ENCODE measurements at regions not wholly inside any gene's neighbourhood (a gene's known extent, or its start where the extent isn't known, plus 50 kb on each side); places are given as distances from the start of the nearest gene placed in this dataset.

- ATAC-seq: no peak
- H2AFZ ChIP-seq (ENCODE audit: low read depth, low read length, poor library complexity, severe bottlenecking): no peak overlapping the region
- intact Hi-C loops (cut with micrococcal nuclease): no loop called here
- TF ChIP-seq CBX3 (IDR thresholded peaks at IDR 0.05; ENCODE audit: low read depth): no peak
- TF ChIP-seq CTCF (IDR thresholded peaks at IDR 0.05 in 2 of 3, conservative IDR thresholded peaks at IDR 0.05 in 1 of 3; ENCODE audit: borderline replicate concordance in 1 of 3, insufficient read depth in 1 of 3, low read depth in 2 of 3, low read length in 2 of 3): no peak
- no peak for TF ChIP-seq SP1 (IDR thresholded peaks at IDR 0.05; ENCODE audit: low read depth)
- TF ChIP-seq ATF3 (IDR thresholded peaks at IDR 0.05): no peak
- TF ChIP-seq SIN3A (IDR thresholded peaks at IDR 0.05; ENCODE audit: low read depth): no peak
- TF ChIP-seq ZFX (IDR thresholded peaks at IDR 0.05): no peak
- TF ChIP-seq MAX (IDR thresholded peaks at IDR 0.05): no peak
- TF ChIP-seq POLR2A (IDR thresholded peaks at IDR 0.05; ENCODE audit: borderline replicate concordance, extremely low read depth, insufficient read depth, insufficient read length): no peak
- TF ChIP-seq EGR1 (IDR thresholded peaks at IDR 0.05; ENCODE audit: low read depth): no peak
- no peak for TF ChIP-seq TCF7L2 (IDR thresholded peaks at IDR 0.05; ENCODE audit: borderline replicate concordance, extremely low read depth, insufficient read depth, insufficient read length)
- no peak for TF ChIP-seq YY1 (IDR thresholded peaks at IDR 0.05; ENCODE audit: extremely low read depth, insufficient replicate concordance, low read depth, low read length)
- TF ChIP-seq SRF (IDR thresholded peaks at IDR 0.05; ENCODE audit: low read depth): no peak
- TF ChIP-seq ZBTB33 (IDR thresholded peaks at IDR 0.05; ENCODE audit: extremely low read depth, insufficient replicate concordance, low read length): no peak
- TF ChIP-seq ELF1 (IDR thresholded peaks at IDR 0.05; ENCODE audit: borderline replicate concordance, low read depth): no peak
- POLR2A ChIA-PET: no interaction called here
- H3K79me2 ChIP-seq (ENCODE audit: insufficient read depth, low read length): no peaks in the 10 kb centered on the region
- H3K9ac ChIP-seq (ENCODE audit: low read length): no peak overlapping the region
- no TSS peak for BruUV-seq (replicated peaks)
- CTCF ChIA-PET: no interaction called here
- H3K9me2 ChIP-seq (ENCODE audit: insufficient read depth): no peaks in the 10 kb centered on the region
- H3K27ac ChIP-seq (ENCODE audit: low read depth, low read length): no peak overlapping the region
- H3K4me3 ChIP-seq (replicated peaks in 1 of 2; ENCODE audit: low read depth in 1 of 2, low read length in 2 of 2): no peak overlapping the region
- no peaks in the 10 kb centered on the region for H3K4me1 ChIP-seq (ENCODE audit: control insufficient read depth in 1 of 2, insufficient read depth in 2 of 2, low read length in 2 of 2)
- no peaks in the 10 kb centered on the region for H3K36me3 ChIP-seq (ENCODE audit: control insufficient read depth in 1 of 2, insufficient read depth in 2 of 2, low read length in 2 of 2)
- DNase-seq (ENCODE audit: low read depth, low spot score): no peak
- RAD21 ChIA-PET (ENCODE audit: low non-redundant PET in 1 of 2, low total read pairs in 2 of 2, uncharacterized antibody in 2 of 2, unreplicated experiment in 2 of 2): no interaction called here
- H4K20me1 ChIP-seq (ENCODE audit: insufficient read depth): no peaks in the 10 kb centered on the region
- H3K27me3 ChIP-seq (ENCODE audit: insufficient read depth, low read length): no peaks in the 10 kb centered on the region
- H3K4me2 ChIP-seq (ENCODE audit: low read length): no peak overlapping the region
- peaks cover 0 to 6% of the 10 kb centered on the region in 2 experiments; a peak in 1 of 4 replicates for H3K9me3 ChIP-seq (ENCODE audit: control insufficient read depth in 1 of 2, insufficient read depth in 1 of 2, low read depth in 1 of 2, low read length in 2 of 2)
These were observed 265.1 kb downstream of the EIPR1 start for GRCh38 chr2:3112553-3112952.

Data from HCT116 (cell line).